WTC11 (cell line): ENCODE measurements at regions not wholly inside any gene's neighbourhood (a gene's known extent, or its start where the extent isn't known, plus 50 kb on each side); places are given as distances from the start of the nearest gene placed in this dataset.

ENCODE experiments used
- ATAC-seq: fragments of 200-7000 bp; cut with Tn5 transposase; 2 replicates; pipeline ENCODE4 v1.10.0; 2021; ENCODE audit warnings: mild to moderate bottlenecking, moderate library complexity
- CTCF ChIA-PET: fragments of 300-600 bp; sonication (Branson Sonifier 250); formaldehyde crosslinking; loops from one replicate; lab custom pipeline; 2021; ENCODE audit warnings: antibody characterized with exemption; lab: Charles Lee
- POLR2A ChIA-PET: fragments of 350-600 bp; sonication (Branson Sonifier 250); formaldehyde crosslinking; loops from one replicate; lab custom pipeline; 2021; ENCODE audit warnings: antibody characterized with exemption; lab: Charles Lee
- DNase-seq: peaks from one replicate; pipeline ENCODE4 v3.0.0; 2021; ENCODE audit warnings: low spot score
- H3K27ac Mint-ChIP-seq: 2 replicates; pipeline ENCODE4 v1.8.0; 2021; ENCODE audit warnings: mixed read lengths
- H3K27me3 Mint-ChIP-seq: 2 replicates; pipeline ENCODE4 v1.8.0; 2021; ENCODE audit warnings: low read depth, mild to moderate bottlenecking, moderate library complexity, mixed read lengths
- H3K36me3 Mint-ChIP-seq: 2 replicates; pipeline ENCODE4 v1.8.0; 2021; ENCODE audit warnings: mixed read lengths
- H3K4me1 Mint-ChIP-seq: 2 replicates; pipeline ENCODE4 v1.8.0; 2022; ENCODE audit warnings: mixed read lengths
- H3K4me3 Mint-ChIP-seq: 2 replicates; pipeline ENCODE4 v1.8.0; 2021; ENCODE audit warnings: mild to moderate bottlenecking, moderate library complexity, mixed read lengths
- H3K9me3 Mint-ChIP-seq: 2 replicates; pipeline ENCODE4 v1.8.0; 2021; ENCODE audit warnings: mixed read lengths
- CBFB ChIP-seq: sonication (generic); formaldehyde crosslinking; IDR thresholded peaks from 2 replicates; pipeline ENCODE4 v1.8.1; 2022; ENCODE audit warnings: mild to moderate bottlenecking, low read depth, missing genetic modification reagents
- ESRRA ChIP-seq: sonication (generic); formaldehyde crosslinking; IDR thresholded peaks from 2 replicates; pipeline ENCODE4 v1.8.1; 2022; ENCODE audit warnings: mild to moderate bottlenecking, missing genetic modification reagents, borderline replicate concordance
- FOXJ3 ChIP-seq: sonication (generic); formaldehyde crosslinking; IDR thresholded peaks from 2 replicates; pipeline ENCODE4 v1.9.0; 2021; ENCODE audit warnings: missing genetic modification reagents, mild to moderate bottlenecking, borderline replicate concordance
- FOXK1 ChIP-seq: sonication (generic); formaldehyde crosslinking; IDR thresholded peaks from 2 replicates; pipeline ENCODE4 v1.8.0; 2022; ENCODE audit warnings: mild to moderate bottlenecking, moderate library complexity, missing genetic modification reagents
- MXD4 ChIP-seq: fragments of 250-450 bp; sonication (Bioruptor Pico); IDR thresholded peaks from 2 replicates; pipeline ENCODE4 v1.8.0; 2021; ENCODE audit warnings: mild to moderate bottlenecking, moderate library complexity, borderline replicate concordance
- NFE2L1 ChIP-seq: sonication (generic); formaldehyde crosslinking; IDR thresholded peaks from 2 replicates; pipeline ENCODE4 v1.8.1; 2023; ENCODE audit warnings: missing genetic modification reagents
- NFYB ChIP-seq: sonication (generic); formaldehyde crosslinking; conservative IDR thresholded peaks from 2 replicates; pipeline ENCODE4 v1.8.0; 2022; ENCODE audit warnings: low read depth, missing genetic modification reagents
- ZNF416 ChIP-seq: fragments of 250-450 bp; sonication (Bioruptor Pico); IDR thresholded peaks from 2 replicates; pipeline ENCODE4 v1.9.0; 2021; ENCODE audit warnings: mild to moderate bottlenecking, inconsistent platforms
- ZNF423 ChIP-seq: fragments of 250-450 bp; sonication (Bioruptor Pico); IDR thresholded peaks from 2 replicates; pipeline ENCODE4 v2.1.2; 2022; ENCODE audit warnings: mild to moderate bottlenecking, moderate library complexity
- ZNF671 ChIP-seq: fragments of 250-450 bp; sonication (Bioruptor Pico); IDR thresholded peaks from 2 replicates; pipeline ENCODE4 v1.8.0; 2021; ENCODE audit warnings: mild to moderate bottlenecking
- TF ChIP-seq, protein P1 (sequence below): fragments of 250-450 bp; sonication (Bioruptor Pico); IDR thresholded peaks from 2 replicates; pipeline ENCODE4 v1.9.0; 2021; ENCODE audit warnings: moderate library complexity, mild to moderate bottlenecking, inconsistent platforms, borderline replicate concordance
- TF ChIP-seq, protein P2 (sequence below): sonication (generic); formaldehyde crosslinking; IDR thresholded peaks from 2 replicates; pipeline ENCODE4 v1.8.0; 2023; ENCODE audit warnings: missing genetic modification reagents
- TF ChIP-seq, protein P3 (sequence below): sonication (generic); formaldehyde crosslinking; IDR thresholded peaks from 2 replicates; pipeline ENCODE4 v1.8.0; 2022; ENCODE audit warnings: mild to moderate bottlenecking, missing genetic modification reagents
- TF ChIP-seq, protein P4 (sequence below): sonication (generic); formaldehyde crosslinking; IDR thresholded peaks from 2 replicates; pipeline ENCODE4 v1.8.0; 2022; ENCODE audit warnings: mild to moderate bottlenecking, missing genetic modification reagents
- TF ChIP-seq, protein P5 (sequence below): sonication (generic); formaldehyde crosslinking; IDR thresholded peaks from 2 replicates; pipeline ENCODE4 v1.8.1; 2022; ENCODE audit warnings: low read depth, mild to moderate bottlenecking, moderate library complexity, missing genetic modification reagents, borderline replicate concordance
- TF ChIP-seq, protein P6 (sequence below): fragments of 250-450 bp; sonication (Bioruptor Pico); conservative IDR thresholded peaks from 2 replicates; pipeline ENCODE4 v1.9.0; 2021; ENCODE audit warnings: mild to moderate bottlenecking
- TF ChIP-seq, protein P7 (sequence below): sonication (generic); formaldehyde crosslinking; IDR thresholded peaks from 2 replicates; pipeline ENCODE4 v1.8.1; 2022; ENCODE audit warnings: mild to moderate bottlenecking, missing genetic modification reagents, moderate library complexity, borderline replicate concordance
- TF ChIP-seq, protein P8 (sequence below): sonication (generic); formaldehyde crosslinking; IDR thresholded peaks from 2 replicates; pipeline ENCODE4 v1.8.1; 2022; ENCODE audit warnings: low read depth, missing genetic modification reagents, borderline replicate concordance

DNA sequence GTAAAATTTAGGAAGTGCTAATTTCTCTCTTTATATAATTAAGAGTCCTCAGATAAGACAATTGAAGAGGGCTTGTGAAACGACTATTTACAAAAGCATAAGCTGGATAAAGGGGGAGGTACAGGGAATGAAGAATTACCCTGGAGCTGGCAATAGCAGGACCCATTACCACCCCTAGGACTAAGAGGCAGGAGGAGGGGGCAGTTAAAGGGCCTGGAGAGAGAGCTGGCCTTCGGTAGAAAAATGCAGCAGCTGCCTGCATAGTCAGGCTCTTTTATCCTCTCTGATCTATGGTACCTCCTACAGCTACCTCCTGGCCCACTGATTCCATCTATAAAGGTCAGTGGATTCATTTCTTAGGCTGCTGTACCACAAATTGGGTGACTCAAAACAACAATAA, 57.7 kb upstream of the TRPC3 start:
- no peak for TF ChIP-seq ESRRA (CRISPR knock-in tag)
- TF ChIP-seq NFYB (CRISPR knock-in tag): no peak
- TF ChIP-seq, protein P1, sequence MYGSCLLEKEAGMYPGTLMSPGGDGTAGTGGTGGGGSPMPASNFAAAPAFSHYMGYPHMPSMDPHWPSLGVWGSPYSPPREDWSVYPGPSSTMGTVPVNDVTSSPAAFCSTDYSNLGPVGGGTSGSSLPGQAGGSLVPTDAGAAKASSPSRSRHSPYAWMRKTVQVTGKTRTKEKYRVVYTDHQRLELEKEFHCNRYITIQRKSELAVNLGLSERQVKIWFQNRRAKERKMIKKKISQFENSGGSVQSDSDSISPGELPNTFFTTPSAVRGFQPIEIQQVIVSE (CRISPR knock-in tag): no peak
- TF ChIP-seq ZNF416 (CRISPR knock-in tag): no peak
- TF ChIP-seq CBFB (CRISPR knock-in tag): no peak
- TF ChIP-seq ZNF423 (CRISPR knock-in tag): no peak
- TF ChIP-seq, protein P2, sequence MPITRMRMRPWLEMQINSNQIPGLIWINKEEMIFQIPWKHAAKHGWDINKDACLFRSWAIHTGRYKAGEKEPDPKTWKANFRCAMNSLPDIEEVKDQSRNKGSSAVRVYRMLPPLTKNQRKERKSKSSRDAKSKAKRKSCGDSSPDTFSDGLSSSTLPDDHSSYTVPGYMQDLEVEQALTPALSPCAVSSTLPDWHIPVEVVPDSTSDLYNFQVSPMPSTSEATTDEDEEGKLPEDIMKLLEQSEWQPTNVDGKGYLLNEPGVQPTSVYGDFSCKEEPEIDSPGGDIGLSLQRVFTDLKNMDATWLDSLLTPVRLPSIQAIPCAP (CRISPR knock-in tag): no peak
- no peak for TF ChIP-seq MXD4 (CRISPR knock-in tag)
- peak; percentile 84 for ATAC-seq
- ChIA-PET POLR2A (no interaction called here), CTCF (interaction anchor here (2.5 kb wide), 1 partner anchor 109 kb away, joined by 6 read pairs; no protein-coding TSS in a partner anchor)
- no peaks in the 10 kb centered on the region for H3K27me3 Mint-ChIP-seq
- no peak overlapping the region for H3K4me3 Mint-ChIP-seq
- H3K27ac Mint-ChIP-seq: no peak overlapping the region
- no peak for DNase-seq
- no peaks in the 10 kb centered on the region for H3K36me3 Mint-ChIP-seq
- H3K4me1 Mint-ChIP-seq: peaks cover 4% of the 10 kb centered on the region
- H3K9me3 Mint-ChIP-seq: no peaks in the 10 kb centered on the region

DNA sequence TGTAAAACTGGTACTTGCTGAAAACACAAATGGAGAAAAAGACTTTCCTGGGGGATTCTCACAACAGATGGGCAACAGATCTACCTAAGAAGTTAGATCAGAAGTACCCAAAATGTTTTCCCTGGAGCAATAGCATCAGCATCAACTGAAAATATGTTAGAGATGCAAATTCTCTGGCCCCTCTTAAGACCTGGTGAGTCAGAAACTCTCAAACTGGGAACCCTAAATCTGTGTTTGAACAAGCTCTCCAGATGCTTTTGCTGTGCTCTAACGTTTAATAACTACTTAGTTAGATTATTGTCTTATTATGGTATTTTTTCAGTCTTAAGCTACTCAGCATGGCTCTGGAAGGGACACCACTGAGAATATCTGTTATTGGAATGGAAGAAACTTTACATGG, 55.2 kb upstream of the TRPC3 start:
- POLR2A ChIA-PET: no interaction called here

DNA sequence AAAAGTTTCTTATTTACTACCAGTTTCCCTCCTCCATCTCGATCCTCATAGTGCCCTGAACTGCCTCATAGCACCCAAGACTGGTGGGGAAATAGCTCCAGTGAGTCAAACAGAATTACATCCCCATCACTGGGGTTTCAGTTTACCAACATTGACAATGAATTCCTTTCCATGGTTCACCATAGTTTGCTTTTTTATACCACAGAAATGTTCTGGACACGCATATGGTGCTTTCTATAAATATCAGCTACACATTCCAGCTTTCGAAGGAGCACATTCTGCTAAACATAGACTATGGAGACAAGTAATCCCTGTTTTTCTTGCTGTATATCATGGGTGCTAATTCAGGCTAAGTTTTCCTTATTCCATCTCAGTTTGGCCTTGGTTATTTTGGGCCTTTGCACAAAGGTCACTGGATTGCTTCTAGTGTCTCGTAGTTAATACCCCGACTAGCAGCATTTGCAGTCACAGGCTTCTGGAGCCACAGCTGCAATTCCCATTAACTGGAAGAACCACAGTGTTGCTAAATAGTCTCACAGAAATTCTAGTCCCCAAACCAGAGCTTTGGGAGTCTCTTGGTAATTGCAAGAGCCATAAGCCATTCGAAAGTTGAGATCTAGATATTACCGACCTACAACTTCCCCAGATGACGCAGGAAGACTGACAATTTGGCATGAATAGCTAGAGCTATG, 53.4 kb upstream of the TRPC3 start:
- TF ChIP-seq NFE2L1 (CRISPR knock-in tag) (no peak), FOXK1 (CRISPR knock-in tag) (no peak), FOXJ3 (CRISPR knock-in tag) (no peak)
- TF ChIP-seq, protein P3, sequence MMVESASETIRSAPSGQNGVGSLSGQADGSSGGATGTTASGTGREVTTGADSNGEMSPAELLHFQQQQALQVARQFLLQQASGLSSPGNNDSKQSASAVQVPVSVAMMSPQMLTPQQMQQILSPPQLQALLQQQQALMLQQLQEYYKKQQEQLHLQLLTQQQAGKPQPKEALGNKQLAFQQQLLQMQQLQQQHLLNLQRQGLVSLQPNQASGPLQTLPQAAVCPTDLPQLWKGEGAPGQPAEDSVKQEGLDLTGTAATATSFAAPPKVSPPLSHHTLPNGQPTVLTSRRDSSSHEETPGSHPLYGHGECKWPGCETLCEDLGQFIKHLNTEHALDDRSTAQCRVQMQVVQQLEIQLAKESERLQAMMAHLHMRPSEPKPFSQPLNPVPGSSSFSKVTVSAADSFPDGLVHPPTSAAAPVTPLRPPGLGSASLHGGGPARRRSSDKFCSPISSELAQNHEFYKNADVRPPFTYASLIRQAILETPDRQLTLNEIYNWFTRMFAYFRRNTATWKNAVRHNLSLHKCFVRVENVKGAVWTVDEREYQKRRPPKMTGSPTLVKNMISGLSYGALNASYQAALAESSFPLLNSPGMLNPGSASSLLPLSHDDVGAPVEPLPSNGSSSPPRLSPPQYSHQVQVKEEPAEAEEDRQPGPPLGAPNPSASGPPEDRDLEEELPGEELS (CRISPR knock-in tag): no peak
- TF ChIP-seq, protein P4, sequence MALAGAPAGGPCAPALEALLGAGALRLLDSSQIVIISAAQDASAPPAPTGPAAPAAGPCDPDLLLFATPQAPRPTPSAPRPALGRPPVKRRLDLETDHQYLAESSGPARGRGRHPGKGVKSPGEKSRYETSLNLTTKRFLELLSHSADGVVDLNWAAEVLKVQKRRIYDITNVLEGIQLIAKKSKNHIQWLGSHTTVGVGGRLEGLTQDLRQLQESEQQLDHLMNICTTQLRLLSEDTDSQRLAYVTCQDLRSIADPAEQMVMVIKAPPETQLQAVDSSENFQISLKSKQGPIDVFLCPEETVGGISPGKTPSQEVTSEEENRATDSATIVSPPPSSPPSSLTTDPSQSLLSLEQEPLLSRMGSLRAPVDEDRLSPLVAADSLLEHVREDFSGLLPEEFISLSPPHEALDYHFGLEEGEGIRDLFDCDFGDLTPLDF (CRISPR knock-in tag): no peak
- TF ChIP-seq, protein P5, sequence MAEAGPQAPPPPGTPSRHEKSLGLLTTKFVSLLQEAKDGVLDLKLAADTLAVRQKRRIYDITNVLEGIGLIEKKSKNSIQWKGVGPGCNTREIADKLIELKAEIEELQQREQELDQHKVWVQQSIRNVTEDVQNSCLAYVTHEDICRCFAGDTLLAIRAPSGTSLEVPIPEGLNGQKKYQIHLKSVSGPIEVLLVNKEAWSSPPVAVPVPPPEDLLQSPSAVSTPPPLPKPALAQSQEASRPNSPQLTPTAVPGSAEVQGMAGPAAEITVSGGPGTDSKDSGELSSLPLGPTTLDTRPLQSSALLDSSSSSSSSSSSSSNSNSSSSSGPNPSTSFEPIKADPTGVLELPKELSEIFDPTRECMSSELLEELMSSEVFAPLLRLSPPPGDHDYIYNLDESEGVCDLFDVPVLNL: no peak
- TF ChIP-seq, protein P6, sequence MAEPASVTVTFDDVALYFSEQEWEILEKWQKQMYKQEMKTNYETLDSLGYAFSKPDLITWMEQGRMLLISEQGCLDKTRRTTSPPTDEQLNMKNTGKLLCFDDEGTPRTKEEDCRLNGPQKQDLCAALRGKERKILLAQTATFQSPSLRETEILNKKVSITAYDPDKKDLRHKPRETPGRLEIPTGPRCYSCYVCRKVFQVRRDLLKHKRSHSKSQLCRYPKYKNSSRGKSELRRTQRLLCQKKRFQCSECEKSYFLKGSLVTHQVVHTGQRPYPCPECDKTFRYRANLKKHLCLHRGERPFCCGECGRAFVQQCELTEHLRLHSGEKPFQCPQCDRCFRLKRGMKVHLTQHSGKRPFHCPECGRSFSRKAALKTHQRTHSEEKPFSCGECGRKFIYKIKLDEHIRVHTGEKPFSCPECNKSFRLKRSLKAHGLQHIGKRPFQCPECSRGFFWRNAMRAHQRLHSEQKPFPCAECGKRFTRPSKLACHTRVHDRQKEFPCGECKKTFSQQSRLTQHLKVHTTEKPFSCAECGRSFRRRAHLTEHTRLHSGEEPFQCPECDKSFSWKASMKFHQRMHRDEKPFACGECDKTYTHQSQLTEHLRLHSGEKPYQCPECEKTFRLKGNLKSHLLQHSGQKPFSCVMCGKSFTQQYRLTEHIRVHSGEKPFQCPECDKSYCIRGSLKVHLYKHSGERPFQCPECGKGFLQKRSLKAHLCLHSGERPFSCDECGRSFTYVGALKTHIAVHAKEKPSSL (CRISPR knock-in tag): no peak
- TF ChIP-seq, protein P7, sequence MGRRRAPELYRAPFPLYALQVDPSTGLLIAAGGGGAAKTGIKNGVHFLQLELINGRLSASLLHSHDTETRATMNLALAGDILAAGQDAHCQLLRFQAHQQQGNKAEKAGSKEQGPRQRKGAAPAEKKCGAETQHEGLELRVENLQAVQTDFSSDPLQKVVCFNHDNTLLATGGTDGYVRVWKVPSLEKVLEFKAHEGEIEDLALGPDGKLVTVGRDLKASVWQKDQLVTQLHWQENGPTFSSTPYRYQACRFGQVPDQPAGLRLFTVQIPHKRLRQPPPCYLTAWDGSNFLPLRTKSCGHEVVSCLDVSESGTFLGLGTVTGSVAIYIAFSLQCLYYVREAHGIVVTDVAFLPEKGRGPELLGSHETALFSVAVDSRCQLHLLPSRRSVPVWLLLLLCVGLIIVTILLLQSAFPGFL (CRISPR knock-in tag): no peak
- no peaks in the 10 kb centered on the region for H3K27me3 Mint-ChIP-seq
- peaks cover 4% of the 10 kb centered on the region; the same call in 1 of the 2 replicates for H3K9me3 Mint-ChIP-seq
- DNase-seq: no peak
- no peak for ATAC-seq
- ChIA-PET CTCF (interaction anchor here (0.5 to 1.9 kb wide), 2 partner anchors 104 to 154 kb away, joined by 3 to 8 read pairs; no protein-coding TSS in a partner anchor), POLR2A (no interaction called here)
- no peaks in the 10 kb centered on the region for H3K36me3 Mint-ChIP-seq
- peaks cover 4% of the 10 kb centered on the region for H3K4me1 Mint-ChIP-seq
- H3K4me3 Mint-ChIP-seq: no peak overlapping the region
- H3K27ac Mint-ChIP-seq: no peak overlapping the region

More for the DNA sequence above, 55.2 kb upstream of the TRPC3 start:
- Mint-ChIP-seq H3K27ac (no peak overlapping the region), H3K36me3 (no peaks in the 10 kb centered on the region), H3K27me3 (no peaks in the 10 kb centered on the region), H3K9me3 (peaks cover 4% of the 10 kb centered on the region; the same call in 1 of the 2 replicates), H3K4me3 (no peak overlapping the region), H3K4me1 (peaks cover 4% of the 10 kb centered on the region)
- CTCF ChIA-PET: interaction anchor here (0.6 to 0.7 kb wide), 2 partner anchors 30 to 107 kb away, joined by 3 to 4 read pairs; no protein-coding TSS in a partner anchor
- TF ChIP-seq ZNF671: no peak
- TF ChIP-seq, protein P8, sequence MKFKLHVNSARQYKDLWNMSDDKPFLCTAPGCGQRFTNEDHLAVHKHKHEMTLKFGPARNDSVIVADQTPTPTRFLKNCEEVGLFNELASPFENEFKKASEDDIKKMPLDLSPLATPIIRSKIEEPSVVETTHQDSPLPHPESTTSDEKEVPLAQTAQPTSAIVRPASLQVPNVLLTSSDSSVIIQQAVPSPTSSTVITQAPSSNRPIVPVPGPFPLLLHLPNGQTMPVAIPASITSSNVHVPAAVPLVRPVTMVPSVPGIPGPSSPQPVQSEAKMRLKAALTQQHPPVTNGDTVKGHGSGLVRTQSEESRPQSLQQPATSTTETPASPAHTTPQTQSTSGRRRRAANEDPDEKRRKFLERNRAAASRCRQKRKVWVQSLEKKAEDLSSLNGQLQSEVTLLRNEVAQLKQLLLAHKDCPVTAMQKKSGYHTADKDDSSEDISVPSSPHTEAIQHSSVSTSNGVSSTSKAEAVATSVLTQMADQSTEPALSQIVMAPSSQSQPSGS: no peak
- ATAC-seq: no peak
- DNase-seq: no peak
